HG02759 (cell line): ENCODE measurements at regions not wholly inside any gene's neighbourhood (a gene's known extent, or its start where the extent isn't known, plus 50 kb on each side); places are given as distances from the start of the nearest gene placed in this dataset.
"Not testable (repeated sequence)": the region's sequence is repeated elsewhere in the genome, so short reads cannot be mapped to it uniquely, and the experiment has no call there.

Experiments used
- ATAC-seq: cut with Tn5 transposase; IDR thresholded peaks from one replicate; pipeline ENCODE4 v1.9.1; 2021; ENCODE audit warnings: mild to moderate bottlenecking, moderate library complexity; ENCODE audit not compliant: unreplicated experiment

DNA sequence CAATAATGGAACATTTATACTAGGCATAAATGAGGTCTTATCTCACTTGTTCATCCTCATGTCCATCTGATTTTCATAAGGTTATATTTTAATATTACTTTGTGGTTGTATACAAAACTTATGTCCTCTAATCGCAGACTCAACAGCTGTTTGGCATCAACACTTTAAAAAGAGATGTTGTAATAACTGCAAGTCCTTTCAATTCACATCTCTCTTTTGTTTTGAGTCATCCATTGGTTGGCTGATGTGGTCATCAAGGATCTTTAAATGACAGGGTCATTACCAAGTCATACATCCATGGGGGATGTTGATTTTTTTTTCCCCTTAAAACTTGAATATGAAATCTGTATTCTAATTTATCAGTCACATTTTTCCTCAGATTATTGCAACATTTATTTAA lies 299.4 kb upstream of the NRSN1 start:
- no peak for ATAC-seq

DNA sequence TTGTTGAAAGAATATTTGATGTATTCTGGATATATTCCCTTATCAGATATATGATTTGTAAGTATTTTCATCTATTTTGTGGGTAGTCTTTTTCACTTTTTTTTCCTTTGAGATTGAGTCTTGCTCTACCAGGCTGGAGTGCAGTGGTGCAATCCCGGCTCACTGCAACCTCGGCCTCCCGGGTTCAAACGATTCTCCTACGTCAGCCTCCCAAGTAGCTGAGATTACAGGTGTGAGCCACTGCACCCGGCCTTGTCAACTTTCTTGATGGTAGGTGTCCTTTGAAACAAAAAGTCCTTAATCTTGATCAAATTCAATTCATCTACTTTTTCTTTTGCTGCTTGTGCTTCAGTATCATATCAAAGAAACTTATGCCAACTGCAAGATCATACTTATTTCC lies 297.2 kb upstream of the NRSN1 start:
- ATAC-seq, result no peak

DNA sequence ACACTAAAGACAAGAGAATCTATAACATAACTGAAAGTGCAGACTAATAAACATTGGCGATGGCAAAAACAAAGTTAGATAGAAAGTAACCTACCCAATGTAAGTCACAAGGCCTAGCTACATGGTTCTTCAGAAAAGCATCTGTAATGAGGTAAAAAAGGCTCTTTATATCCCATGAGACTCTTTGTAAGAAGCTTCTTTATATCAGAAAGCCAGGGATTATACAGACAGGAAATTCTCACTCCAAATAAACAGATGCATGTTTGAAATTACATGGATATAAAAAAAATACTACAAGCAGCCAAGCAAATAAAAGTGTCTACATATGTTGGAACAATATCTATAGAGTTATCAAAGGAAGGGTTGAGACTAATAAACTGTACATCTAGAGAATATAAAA lies 284.9 kb upstream of the NRSN1 start:
- no peak for ATAC-seq

DNA sequence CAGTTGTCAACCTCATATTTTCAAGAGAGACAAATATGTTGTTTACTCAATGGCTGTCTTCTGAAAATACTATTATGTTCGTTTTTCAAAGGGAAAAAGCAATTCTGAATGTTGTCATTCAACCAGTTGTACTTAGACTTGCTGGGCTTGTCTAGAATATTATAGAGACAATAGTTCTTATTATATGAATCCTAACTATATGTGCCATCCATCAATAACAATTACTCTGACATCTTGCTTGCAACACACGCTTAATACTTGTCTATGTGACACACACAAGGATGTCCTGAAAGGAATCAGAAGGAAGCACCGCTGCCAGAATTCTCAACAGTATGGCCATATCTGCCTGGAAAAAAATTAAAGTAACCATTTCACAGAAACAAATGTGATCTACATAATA lies 283.3 kb upstream of the NRSN1 start:
- no peak for ATAC-seq

DNA sequence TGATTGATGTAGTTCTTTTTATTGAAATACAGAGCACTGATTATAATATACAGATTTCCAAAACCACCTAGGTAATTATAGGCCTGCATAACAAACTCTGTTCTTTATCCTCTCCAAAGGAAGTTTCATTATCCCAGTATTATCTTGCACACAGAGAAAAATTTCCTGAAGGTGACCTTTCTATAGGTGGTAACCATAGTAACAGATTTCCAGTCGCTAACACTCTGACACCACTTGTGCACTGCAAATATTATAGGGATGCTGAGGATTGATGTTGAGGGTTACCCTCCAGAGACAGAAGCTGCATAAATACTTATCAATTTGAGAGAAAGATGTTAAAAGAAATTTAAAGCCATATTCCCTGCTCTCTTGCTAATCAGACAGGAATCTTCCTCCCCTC lies 274.5 kb upstream of the NRSN1 start:
- no peak for ATAC-seq

DNA sequence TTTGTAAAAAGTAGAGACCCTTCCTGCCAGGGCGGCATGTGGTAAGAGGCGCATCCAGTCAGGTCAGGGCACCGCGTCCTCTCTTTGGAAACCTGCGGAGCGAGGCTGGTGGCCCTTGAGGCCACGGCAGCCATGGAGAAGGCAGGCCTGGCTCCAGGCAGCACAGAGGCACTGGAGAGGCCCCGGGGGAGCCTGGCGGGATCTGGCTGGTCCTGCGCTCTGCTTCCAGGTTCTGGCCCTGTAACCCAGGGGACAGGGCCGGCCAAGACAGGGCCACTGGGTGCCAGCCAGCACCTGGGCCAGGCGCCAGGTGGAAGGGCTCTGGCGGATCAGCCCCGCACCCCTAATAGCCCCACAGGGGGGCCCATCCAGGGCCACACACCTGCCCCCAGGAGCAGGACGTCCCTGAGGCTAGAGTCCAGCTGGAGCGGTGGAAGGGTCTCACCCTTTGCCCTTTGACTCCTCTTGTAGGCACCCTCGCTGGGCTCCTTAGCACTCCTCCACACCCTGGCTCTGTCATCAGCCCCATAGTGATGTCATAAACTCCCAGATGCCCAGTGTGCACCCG lies 272.4 kb upstream of the NRSN1 start:
- ATAC-seq, result not testable (repeated sequence)

DNA sequence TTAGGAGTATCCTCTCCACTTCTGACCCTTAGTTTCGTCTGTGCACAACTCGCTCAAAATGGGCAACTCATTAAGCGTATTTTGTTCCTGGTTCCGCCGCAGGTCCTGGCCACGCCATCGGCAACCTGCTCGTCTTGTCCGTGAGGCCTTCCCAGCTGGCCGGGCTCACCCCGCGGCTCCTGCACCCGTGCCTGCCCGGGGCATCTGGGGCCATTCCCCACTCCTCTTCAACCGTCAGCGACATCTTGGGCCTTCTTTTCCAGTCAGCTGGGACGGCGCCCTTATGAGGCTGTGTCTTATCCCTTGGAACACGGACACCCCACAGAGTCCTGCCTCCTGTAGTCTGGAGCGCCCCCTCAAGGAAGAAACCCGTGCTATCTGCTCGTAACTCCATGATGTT lies 271.9 kb upstream of the NRSN1 start:
- ATAC-seq, result not testable (repeated sequence)

DNA sequence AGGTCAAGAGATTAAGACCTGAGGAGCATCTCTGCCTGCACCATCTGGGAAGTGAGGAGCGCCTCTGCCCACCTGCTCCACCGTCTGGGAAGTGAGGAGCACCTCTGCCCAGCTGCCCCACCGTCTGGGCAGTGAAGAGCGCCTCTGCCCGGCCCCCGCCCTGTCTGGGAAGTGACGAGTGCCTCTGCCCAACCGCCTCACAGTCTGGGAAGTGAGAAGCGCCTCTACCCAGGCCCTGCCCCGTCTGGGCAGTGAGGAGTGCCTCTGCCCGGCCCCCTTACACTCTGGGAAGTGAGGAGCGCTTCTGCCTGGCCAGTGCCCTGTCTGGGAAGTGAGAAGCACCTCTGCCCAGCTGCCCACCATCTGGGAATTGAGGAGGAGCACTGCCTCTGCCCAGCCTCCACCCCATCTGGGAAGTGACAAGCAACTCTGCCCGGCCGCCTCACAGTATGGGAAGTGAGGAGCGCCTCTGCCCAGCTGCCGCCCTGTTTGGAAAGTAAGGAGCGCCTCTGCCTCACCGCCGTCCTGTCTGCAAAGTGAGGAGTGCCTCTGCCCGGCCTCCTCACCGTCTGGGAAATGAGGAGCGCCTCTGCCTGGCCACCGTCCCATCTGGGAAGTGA lies 270.4 kb upstream of the NRSN1 start:
- ATAC-seq, result no peak

DNA sequence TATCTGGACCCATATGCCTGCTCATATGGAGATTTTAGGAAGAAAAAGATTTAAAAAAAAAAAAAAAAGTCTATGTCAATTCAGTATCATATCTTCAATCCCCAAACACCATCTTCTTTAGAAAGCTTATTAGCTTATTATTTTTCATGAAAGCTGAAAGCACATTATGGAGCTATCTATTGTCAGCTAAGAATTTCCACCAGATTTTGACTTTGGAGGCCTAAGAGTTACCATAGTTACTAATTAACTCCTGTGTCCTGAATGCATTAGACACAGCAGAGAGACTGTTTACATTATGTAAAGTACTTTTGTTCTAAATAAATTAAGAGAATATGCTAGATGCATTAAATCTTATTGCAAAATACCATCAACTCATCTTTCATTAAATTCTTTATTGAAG lies 255.5 kb upstream of the NRSN1 start:
- ATAC-seq, result no peak

DNA sequence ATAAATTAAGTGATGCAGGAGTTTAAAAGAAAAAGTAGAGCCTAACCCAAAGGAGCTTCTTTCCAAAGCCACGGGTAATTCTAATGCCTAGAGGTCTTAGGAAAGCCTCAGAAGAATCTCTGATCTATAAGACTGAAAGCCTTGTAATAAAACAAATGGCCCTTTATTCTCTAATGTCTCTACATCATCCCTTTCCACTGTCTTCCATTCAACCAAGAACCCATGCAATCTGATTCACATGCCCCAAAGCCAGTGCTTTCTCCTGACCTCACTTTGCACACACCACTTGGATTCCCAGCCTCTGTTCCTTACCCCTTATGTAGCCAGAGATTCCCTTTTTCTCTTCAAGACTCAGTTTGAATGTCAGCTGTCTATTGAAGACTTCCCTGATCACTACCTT lies 252.9 kb upstream of the NRSN1 start:
- ATAC-seq, result no peak

DNA sequence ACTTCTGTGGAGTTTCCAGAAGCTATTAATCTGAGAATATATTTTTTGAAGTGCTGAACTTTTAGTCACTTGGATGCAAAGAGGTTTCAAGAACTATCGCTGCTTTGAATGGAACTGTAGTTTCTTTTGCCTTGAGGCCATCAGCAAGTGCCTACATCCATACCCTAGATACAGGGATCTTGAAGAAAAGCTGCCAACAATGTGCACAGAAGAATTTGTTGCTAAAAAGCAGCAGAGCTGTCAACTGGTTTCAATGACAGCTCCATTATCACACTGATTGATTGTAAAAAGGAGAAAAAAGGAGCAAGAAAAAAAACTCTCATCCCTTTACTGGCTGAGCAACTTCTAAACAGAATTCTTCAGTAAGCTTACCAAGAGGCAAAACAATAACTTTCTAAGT lies 251.0 kb upstream of the NRSN1 start:
- no peak for ATAC-seq

DNA sequence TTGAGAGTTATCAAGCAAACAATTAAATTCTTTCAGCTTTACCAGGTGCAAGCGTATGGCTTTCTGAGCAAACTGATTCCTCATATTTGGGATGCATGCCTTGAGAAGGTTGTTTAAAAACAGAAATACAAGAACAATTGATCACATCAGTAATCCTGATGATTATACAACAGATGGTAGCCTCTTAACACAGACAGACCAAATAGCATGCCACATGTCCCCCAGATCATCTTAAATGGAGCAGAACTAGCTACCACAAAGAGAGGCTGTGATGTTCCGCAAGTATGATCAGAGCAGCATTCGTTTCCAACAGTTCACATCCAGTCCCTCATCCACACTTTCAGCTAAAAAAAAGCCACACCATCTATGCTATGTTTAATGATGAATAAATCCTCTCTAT lies 246.2 kb upstream of the NRSN1 start:
- no peak for ATAC-seq

DNA sequence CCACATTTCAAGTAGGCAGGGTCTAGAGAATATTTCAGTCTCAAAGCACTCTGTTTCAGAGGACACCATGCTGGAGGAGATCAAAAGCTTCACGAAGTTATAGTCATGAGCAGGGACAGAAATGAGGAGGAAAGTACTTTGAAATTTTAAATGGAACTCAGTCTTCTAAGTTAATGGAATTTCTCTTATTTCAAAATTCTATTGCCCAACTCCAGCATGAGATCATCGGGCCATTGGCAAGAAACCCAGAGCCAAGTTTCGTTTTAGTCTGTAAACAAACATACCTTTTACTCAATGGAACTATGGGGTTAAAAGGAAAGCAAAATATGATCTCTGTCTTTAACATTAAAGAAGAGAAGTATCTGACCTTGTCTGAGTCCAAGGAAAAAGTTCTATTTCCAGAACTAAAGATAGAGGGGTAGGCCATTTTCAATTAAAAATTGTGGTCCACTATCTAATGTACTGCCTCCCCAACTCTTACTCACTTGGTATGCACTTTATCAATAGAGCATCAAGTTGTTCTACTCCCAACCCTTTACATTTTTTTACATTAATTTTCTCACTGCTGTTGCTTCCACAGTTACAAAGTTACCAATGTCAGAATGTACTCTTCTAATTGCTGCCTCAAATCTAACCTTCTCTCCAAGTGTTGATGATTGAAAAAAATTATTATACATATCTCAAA lies 235.3 kb upstream of the NRSN1 start:
- ATAC-seq, result no peak

DNA sequence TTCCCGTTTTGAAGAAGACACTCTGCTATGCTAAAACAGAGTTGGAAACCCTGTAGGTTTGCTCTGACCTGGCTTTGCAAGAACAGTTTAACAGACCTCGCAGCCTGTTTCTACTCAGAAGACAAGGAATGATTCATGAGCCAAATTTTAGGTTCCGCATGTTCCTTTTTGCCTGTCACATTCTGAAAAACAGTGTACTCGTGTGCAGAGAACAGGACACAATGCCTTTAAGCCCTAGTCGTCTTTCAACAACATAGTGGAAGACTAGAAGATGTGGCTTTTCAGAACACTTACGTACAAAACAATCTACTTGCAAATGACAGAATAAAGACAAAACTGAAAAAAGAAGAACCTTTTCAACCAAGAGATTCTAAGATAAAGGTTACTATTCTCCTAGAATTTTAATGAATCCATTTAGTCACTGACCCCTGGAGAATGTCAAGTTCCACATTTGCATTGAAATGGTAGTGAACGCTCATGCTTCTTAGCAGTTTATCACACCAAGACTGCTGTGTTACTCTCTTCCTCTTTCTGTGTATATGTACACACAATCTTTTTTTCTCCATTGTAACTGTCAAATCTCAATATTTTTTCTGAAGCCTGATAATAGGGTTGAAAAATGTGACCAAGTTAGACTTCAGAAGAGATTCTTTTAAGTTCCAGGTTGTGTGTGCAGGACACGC lies 220.7 kb upstream of the NRSN1 start:
- no peak for ATAC-seq

DNA sequence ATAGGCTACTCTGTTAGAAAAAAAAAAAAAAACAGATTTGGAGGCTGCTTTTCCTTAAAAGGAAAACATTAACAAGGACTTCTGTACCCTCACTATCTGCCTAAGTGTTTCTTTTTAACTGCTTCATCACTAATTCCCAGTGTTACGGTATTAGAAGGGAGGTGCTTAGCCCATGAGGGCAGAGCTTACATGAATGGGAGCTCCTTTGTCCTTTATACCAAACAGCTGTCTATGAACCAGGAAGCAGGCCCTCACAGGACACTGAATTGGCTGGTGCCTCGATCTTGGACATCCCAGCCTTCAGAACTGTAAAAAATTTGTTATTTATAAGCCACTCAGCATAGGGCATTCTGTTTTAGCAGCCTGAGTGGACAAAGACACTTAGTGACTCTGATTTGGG lies 215.6 kb upstream of the NRSN1 start:
- ATAC-seq, result no peak

DNA sequence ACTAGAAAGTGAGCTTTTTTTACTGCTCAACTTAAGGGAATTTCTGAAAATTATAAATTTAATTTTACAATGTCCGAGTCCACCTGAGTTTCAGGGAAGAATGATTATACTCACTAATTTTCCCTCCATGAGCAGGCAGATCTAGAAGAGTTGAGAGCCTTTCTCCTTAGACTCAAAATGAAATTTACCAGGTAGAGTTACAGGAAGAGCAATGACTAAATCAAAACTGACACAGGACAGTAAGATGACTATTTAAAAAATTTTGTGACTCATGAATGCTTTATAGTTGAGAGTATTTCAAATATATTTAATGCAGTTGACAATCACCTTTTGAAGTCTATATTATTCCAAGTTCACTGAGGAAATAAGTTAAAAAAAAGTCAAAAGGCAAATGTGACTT lies 198.1 kb upstream of the NRSN1 start:
- ATAC-seq, result no peak

DNA sequence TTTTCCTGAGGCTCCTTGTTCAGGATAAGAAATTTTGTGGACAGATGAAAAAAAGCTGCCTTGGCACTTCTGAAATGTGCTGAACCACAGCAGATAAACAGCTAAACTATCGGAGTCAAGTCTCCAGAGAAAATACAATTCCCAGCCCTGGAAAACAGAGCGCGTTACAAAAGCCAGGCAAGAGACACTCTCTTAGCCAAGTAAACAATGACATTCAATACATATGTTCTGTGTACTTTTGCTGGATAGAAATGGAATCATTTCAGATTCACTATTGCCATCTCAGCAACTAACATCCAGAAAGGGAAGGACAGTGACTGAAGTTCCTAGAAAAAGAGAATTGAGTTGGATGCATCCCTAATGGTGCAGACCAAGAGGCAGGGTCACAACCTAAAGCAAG lies 196.8 kb upstream of the NRSN1 start:
- no peak for ATAC-seq

DNA sequence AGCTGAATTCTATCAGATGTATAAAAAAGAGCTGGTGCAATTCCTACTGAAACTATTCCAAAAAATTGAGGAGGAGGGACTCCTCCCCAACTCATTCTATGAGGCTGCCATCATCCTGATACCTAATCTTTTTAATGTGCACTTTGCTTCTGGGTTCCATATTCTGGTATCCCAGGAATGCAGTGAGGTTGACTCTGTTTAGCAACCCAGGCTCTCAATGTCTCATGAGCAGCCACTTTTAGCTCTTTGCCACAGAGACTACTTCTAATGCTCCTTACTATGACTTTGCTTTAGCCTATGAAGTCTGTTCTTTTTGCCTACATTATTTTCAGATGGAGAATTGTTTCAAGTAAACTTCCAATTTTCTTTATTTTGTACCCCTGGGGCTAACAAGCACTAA lies 185.5 kb upstream of the NRSN1 start:
- no peak for ATAC-seq

DNA sequence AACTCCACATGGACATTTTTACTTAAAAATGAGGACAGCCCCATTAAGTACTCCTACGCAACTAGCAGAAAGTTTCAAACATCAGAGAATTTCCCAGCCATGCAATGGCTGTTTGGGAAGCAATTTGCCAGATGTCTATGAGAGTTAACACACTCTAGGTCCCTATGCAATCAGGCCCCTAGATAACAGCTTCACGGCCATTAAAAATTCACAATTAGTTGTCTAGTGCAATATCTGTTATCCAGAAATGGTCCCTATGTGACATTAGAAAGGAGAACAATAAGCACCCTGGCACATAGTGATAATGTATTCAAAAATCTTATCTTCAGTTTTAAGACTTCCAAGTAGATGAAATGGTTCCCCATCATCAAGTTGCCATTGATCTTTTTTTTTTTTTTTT lies 174.3 kb upstream of the NRSN1 start:
- ATAC-seq, result no peak

DNA sequence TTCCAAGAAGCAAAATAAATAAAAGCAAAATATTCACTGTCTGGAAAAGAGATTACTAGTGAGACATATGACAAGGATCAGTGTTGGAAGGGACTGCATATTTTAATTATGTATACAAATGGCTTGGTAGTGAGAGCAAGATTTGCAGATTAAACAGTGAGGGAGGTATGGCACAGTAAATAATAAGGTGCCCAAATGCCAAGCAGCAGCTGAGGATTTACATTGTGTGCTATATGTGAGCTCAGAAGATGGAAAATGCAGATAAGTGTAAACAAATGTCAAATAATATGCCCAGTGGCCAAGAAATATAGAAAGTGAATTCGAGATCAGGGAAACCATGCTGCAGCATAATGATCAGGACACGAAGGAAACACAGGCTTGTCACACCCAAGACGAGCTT lies 173.8 kb upstream of the NRSN1 start:
- no peak for ATAC-seq

DNA sequence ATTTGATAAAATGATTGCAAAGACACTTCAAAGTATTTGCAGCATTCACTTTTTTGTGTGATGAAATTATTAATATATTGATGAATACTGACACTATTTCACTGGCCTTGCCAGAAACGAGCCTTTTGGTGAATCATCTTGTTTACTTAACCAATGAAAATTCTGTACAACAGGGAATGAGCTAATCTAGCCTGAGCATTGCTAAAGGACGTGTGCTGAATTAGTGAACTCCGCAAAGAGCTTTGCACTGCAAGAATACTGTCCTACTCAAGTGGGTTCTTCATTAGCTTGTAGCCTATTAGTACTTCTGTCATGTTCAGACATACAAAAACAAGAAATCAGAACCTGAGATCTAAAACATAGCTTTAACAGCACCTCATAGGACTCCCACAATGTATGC lies 172.0 kb upstream of the NRSN1 start:
- no peak for ATAC-seq

DNA sequence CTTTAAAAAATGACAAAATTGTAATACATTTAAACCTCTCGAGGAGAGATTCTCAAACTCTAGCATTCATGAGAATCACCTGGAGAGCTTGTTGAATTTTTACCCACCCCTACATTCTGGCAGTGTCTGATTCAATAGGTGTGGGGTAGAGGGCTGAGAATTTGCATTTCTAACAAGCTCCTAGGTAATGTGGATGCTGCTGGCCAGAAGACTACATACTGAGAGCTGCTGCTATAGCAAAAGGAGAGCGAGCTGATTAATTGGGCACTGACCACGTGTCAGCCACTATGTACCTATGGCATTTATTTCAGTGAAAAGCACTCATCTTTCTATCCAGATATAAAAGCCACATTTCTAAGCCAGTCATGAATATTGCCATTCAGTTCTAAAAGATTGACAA lies 169.0 kb upstream of the NRSN1 start:
- ATAC-seq, result no peak
